Kasumi-1 (cell line): ENCODE measurements at regions not wholly inside any gene's neighbourhood (a gene's known extent, or its start where the extent isn't known, plus 50 kb on each side); places are given as distances from the start of the nearest gene placed in this dataset.
A peak's percentile ranks its signal among the peaks of the same experiment; 100 is the strongest.

Source experiments
- DNase-seq, 2 experiments: peaks; one replicate each; lab custom pipeline; 2025; lab: John Stamatoyannopoulos, UW

DNA sequence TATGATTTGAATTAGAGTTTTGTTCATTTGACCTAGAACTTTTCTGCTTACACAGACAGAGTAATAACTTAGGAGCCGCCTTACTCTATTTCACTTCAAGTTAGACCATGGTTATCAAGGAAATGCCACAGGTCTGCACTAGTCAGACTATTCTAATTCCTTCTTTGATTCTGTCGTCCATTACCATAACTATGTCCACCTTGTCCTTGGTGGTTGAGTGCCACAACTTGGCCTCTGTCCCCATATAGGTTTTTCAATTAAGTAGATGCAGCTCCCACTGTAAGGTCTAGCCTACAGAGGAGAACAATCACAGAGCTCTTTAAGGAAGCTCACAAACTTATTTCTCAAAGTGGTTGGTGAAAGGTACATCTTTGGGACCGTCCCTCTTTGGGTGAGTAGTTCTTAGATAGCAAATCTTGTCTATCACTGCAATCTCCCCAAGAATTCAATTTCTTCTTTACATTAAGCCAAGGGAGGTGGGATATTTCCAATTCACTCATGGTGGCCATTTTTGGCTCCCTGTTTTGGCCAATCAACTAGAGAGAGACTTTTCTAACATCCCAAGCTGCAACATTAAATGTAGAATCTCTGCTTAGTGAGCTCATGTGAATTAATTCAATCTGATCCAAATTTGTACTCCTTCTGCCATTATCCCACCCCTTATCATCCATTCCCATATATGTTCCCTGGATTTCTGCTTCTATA lies 434.6 kb downstream of the ADAMTS20 start:
- no peak for DNase-seq

- no peak for DNase-seq
Measured at GRCh38 chr12:43115441-43116160, 436.4 kb downstream of the ADAMTS20 start.

GRCh38 chr12:43114316-43114715 lies 437.7 kb downstream of the ADAMTS20 start:
- DNase-seq, result no peak

DNA sequence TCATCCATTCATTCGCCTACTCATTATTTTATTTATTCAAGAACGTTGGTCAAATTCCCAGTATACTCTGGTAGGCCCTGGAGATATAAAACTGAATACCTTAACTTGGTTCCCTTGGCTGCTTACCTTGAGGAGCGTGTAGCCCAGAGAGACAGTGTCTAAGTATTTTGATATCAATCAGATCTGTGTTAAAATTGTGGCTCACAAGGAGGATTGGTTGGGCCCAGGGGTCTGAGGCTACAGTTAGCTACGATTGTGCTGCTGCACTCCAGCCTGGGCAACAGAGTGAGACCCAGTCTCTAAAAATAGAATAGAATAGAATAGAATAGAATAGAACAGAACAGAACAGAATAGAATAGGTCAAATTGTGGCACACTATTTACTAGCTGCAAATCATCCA lies 438.4 kb downstream of the ADAMTS20 start:
- no peak for DNase-seq

DNA sequence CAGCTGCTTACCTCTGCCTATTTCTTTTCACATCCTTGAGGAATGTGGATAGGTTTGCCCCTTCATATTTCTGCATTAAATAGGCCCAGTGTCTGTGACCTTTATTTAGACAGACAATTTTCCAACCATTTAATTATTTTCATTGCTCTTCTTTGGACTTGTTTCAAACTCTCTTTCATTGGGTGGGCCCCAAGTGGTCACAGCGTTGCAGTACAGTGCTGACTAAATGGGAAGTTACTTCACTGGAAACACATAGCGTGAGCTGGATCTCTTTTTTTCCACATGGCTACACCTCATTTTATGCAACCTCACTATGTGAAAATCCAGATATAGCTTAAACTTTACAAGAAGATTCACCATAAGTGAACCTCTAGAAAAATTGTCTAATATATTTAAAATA lies 438.9 kb downstream of the ADAMTS20 start:
- peak; percentile 59 for DNase-seq

DNA sequence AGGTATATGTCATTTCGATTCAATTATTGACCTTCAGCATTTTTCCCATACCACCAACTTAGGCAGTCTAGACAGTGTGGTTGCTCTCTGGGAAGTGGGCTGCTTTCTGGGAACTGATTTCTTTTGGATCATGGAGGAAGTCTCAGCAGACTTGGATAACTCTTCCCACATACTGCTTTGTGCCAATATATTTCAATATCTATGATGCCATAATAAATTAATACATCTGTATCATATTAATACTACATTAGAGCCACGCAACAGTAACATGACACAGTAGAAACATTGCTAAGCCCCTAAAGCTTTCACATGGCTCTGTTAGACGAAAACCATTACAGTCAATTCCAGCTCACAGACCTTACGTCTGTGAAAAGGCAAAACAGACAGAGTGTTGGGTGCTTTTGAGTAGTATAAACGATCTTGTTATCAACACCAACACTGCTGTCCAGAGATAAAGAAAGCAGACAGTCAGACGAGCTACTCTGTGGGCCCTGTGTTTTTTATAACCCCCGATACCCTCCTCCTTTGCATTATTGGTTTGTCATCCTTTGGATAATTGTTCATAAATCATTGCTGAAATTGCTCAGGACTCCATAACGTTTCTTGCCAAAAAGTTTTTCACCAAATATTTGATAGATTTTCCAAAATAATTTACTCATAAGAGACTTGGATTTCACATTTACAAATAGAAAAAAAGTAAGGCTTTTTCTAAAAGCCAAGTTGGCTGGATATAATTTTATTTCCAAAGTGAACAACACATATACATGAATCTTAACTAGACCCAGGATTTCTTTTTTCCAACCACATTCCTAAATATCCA lies 439.7 kb downstream of the ADAMTS20 start:
- no peak for DNase-seq

DNA sequence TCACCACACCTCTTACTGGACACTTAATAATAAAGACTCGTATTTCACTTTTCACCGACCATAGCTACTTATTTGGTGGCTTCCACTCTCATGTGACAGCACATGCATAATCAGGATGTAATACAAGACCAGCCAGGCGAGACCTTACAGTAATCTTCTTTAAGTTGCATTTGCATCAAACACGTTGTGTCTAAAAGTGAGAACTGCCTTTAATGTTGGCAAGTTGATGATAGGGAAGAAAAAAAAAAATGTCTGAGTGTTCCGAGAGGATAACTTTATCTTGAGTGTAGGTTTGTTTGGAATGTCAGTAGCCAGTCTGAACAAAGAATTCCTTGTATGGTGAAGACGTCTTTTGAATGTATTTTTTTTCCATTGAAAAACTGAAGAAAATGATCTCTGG lies 440.4 kb downstream of the ADAMTS20 start:
- DNase-seq, result no peak

DNA sequence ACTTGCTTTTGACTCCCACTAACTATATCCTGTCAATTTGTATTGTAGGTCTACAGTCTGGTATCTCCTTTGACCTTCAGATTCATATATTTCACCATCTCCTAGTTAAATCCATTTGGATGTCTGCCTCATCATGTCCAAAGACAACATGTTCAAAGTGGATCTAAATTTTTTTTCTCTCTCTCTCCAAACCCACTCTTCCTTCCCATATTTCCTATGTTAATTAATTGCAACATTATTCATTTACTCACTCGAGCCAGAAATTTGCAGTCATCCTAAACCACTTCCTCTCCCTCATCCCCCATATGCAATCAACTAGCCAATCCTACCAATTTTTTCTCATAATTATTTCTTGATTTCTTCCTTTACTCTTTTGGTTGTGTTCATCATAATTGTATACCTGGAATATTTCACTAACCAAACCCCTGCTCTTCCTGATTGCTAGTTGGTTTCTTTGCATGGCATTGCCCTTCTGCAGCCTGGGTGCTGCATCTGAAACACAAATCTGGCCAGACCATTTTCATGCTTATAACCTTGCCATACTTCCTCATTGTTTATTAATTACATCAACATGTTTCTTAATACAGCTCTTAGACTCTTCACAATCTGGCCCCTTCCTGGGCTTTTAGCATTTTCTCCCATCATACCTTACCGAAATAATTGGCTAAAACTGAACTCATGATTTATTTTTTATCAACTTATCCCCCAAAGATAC lies 442.2 kb downstream of the ADAMTS20 start:
- no peak for DNase-seq

- no peak for DNase-seq
Measured at GRCh38 chr12:43108656-43109055, 443.3 kb downstream of the ADAMTS20 start.

DNA sequence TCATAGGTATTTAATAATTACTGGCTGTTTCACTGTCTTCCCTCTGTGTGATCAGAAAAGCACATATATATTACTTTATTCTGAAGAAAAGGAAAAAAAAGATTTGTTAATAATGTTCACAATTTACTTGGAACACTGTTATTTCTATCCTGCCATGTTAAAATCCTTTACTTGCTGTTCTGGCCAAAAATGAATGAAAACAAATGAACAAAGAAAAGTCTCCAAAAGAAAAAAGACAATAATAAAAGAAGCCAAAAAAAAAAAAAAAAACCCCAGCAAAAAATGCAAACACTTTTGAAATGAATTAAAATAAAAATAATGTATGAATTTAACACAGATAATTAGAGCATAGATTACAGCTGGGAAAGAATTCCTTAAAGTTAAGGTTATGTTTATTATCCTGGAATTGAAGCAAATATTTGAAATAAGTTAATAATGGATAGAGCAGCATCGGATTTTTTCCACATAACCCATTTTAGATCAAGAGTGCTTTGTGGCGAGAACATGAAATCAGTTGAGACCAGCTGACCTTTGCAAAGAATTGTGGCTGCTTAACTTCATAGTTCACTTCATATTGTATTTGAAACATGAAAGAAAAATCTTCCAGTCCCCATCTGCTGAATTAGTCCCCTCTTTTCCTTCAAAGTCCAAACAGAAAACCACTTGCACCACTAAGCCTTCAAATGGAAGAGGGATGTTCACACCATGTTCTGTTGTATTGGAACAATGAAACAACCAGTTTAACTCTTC lies 444.8 kb downstream of the ADAMTS20 start:
- no peak for DNase-seq

DNA sequence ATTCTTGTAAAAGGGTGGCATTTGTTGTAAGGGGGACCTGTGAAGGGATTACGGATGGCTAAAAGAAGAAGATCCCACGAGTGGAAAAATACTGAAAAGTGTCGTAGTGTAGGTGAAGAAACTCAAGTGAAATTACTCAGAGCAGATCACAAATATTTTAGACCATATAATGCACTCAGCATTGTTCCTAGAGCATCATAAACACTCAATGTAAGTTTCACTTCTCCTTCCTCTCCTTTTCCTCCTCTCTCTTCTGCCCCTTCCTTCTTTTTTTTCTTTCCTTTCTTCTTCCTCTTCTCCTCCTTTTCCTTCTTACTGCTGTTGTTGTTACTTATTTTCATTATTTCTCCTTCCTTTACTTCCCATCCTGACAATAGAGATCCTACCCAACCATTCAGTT lies 445.6 kb downstream of the ADAMTS20 start:
- no peak for DNase-seq

DNA sequence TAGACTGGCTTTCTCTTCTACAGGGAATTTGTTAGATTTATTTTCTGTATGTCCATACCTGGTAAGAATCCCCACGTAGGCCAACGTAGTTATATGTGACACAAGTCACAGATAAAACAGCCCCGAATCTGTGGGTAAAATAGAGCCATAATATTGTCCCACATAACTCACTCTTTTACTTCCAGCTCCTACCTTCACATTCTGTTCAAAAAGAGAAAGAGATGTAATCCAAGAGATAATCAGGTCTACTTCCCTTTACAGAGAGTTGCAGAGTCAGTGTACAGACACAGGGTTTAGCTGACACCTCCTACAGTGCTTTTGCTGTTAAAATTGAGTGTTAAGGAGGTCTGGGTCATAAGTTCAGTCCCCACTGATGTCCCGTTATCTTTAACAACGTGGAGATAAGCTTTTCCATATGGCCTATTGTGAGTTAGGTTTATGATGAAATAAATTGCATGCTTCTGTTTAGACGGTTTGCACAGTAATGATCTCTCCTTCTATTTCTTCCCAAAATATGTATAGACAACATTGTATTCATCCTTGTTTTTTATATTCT lies 446.5 kb downstream of the ADAMTS20 start:
- peak in 1 of 2 experiments; percentile 15 for DNase-seq

DNA sequence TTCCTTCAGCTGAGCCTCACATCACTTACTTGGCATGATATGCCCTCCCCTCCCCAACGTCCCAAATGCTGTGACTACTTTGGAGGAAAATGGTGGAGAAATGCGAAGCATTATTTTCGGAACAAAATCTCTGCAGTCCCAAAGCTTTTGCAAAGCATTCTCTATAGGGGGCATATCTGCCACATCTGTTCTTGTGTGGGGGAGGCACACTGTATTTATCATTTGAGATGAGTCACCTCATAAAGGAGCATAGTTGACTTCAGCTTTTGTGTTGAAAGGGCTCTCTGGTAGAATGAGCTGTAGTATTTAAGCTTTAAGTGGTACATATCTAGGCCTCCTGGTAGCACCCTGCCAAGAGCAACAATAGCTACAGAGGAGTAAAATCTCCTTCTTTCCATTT lies 447.5 kb downstream of the ADAMTS20 start:
- no peak for DNase-seq

- no peak for DNase-seq
Measured at GRCh38 chr12:43103866-43104265, 448.1 kb downstream of the ADAMTS20 start.

DNA sequence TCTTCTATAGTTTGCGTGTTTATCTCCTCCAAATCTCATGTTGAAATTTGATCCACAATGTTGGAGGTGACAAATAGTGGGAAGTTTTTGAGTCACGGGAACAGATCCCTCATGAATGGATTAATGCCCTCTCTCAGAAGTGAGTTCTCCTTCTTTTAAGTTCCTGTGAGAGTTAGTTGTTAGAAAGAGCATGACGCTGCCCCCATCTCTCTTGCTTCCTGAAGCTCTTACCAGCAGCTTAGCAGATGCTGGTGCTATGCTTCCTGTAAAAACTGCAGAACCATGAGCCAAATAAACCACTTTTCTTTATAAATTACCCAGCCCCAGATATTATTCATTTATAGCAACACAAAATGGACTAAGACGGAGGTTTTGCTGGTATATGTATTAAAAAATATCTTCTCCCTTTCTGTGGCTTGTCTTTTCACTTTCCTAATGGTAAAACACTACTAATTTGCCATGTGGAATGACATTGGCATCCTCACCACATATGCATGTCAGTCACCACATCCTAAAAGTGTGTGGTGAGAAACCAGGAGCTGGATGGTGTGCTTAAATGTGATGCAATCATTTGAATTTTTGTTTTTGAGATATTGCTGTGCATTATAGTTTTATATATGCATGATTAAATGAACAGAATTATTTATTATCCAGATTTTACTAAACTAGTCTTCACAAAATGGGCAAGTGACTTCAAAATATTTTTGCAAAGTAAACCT lies 449.3 kb downstream of the ADAMTS20 start:
- DNase-seq, result peak; percentile 58 to 65

GRCh38 chr12:43100231-43100630 lies 451.8 kb downstream of the ADAMTS20 start:
- DNase-seq, result no peak

- DNase-seq, result no peak
Measured at GRCh38 chr12:43099691-43100163, 452.3 kb downstream of the ADAMTS20 start.

DNA sequence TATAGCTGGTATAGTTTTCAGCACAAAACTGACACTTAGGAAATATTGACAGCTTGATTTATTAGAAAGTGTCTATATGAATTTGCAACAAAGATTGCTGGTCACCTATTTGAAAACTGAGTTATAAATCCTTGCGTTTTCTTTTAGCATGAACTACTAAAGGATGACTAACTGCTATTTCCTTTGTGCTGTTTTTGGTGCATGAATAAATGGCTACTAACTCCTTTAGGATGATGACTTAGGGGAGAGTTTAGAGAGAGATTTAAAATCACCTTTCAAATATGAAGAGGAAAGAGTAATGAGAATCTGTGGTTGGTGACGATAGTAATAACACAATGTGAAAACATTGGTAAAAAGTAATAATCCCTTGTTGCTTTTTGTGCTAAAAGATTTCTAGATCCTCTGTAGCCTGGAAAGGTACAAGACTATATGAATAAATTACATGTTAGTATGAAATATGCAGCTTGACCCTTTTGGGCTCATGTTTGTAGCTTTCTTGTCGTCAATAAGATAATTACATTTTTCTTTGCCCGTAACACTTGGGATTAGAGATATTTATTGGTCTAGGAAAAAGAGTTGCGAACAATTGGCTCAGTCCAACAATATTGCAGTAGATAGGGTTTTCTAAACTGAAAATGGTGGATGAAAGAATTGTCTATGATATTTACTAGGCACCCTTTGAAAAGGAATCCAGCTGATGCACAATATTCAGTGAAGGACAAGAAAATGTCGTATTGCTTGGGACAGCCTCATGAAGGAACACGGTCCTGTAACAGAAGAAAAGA lies 453.0 kb downstream of the ADAMTS20 start:
- no peak for DNase-seq

DNA sequence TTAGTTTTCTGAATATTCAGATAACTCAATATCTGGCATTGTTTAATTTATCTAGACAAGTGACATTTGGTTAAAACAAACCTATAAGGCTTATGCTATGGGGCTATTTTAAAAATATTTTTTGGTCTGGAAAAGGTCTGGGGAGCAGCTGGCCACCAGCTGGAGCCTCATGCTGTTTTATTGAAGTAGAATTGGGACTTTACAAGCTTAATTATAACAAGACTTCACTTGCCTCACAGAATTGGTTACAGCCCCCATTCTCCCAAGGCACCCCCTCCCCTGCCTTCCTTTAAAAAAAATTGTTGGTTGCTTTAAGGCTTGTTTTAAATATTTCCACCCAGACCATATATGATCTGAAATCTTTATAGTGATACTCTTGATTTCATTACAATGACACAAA lies 453.9 kb downstream of the ADAMTS20 start:
- DNase-seq, result no peak

GRCh38 chr12:43097471-43097870 lies 454.5 kb downstream of the ADAMTS20 start:
- no peak for DNase-seq
